ENCODE measurements at regions not wholly inside any gene's neighbourhood (a gene's known extent, or its start where the extent isn't known, plus 50 kb on each side); places are given as distances from the start of the nearest gene placed in this dataset.

- no peaks in the 10 kb centered on the region for H3K9me3 ChIP-seq (ENCODE audit: control insufficient read depth, insufficient read depth, low read depth, low read length)
- TF ChIP-seq ZNF362 (tag by site-specific recombination; IDR thresholded peaks at IDR 0.05): no peak
- TF ChIP-seq ZNF433 (tag by site-specific recombination; IDR thresholded peaks at IDR 0.05; ENCODE audit: low read depth): no peak
- no peak for TF ChIP-seq ZNF19 (tag by site-specific recombination; IDR thresholded peaks at IDR 0.05; ENCODE audit: low read depth)
- no peak for TF ChIP-seq HIC1 (tag by site-specific recombination; IDR thresholded peaks at IDR 0.05)
- TF ChIP-seq ZNF350 (tag by site-specific recombination; IDR thresholded peaks at IDR 0.05): no peak
- no peak for TF ChIP-seq ZBTB26 (tag by site-specific recombination; optimal IDR thresholded peaks at IDR 0.05)
- TF ChIP-seq BCL11A (tag by site-specific recombination; IDR thresholded peaks at IDR 0.05; ENCODE audit: low read depth): no peak
- TF ChIP-seq ZNF488 (tag by site-specific recombination; IDR thresholded peaks at IDR 0.05): no peak
- no peak for TF ChIP-seq ZNF121 (tag by site-specific recombination; IDR thresholded peaks at IDR 0.05)
- no peak for TF ChIP-seq ZNF140 (tag by site-specific recombination; IDR thresholded peaks at IDR 0.05)
- TF ChIP-seq GLI2 (tag by site-specific recombination; IDR thresholded peaks at IDR 0.05; ENCODE audit: borderline replicate concordance, low read depth): no peak
- no peak for TF ChIP-seq ZFHX2 (tag by site-specific recombination; conservative IDR thresholded peaks at IDR 0.05)
- no peak for TF ChIP-seq ZBTB7A (tag by site-specific recombination; IDR thresholded peaks at IDR 0.05; ENCODE audit: low read depth)
- no peak overlapping the region for H3K4me3 ChIP-seq (ENCODE audit: low read depth, low read length)
- H3K27ac ChIP-seq (ENCODE audit: extremely low read depth, low read depth, low read length): no peak overlapping the region
- ChIA-PET CTCF (no interaction called here), POLR2A (no interaction called here)
- no peaks in the 10 kb centered on the region for H3K4me1 ChIP-seq (ENCODE audit: control insufficient read depth, insufficient read depth, low read length)
- no peaks in the 10 kb centered on the region for H3K36me3 ChIP-seq (ENCODE audit: control insufficient read depth in 2 of 2, insufficient read depth in 1 of 2, low read length in 2 of 2)
These were observed 1434.7 kb downstream of the SLITRK1 start for GRCh38 chr13:82447416-82448077.

- Histone ChIP-seq H3K36me3 (ENCODE audit: control insufficient read depth in 2 of 2, insufficient read depth in 1 of 2, low read length in 2 of 2) (no peaks in the 10 kb centered on the region), H3K4me3 (ENCODE audit: low read depth, low read length) (no peak overlapping the region), H3K9me3 (ENCODE audit: control insufficient read depth, insufficient read depth, low read depth, low read length) (no peaks in the 10 kb centered on the region), H3K4me1 (ENCODE audit: control insufficient read depth, insufficient read depth, low read length) (no peaks in the 10 kb centered on the region), H3K27ac (ENCODE audit: extremely low read depth, low read depth, low read length) (no peak overlapping the region)
- ChIA-PET POLR2A (no interaction called here), CTCF (no interaction called here)
- TF ChIP-seq ZNF48 (tag by site-specific recombination; IDR thresholded peaks at IDR 0.05) (no peak), ZNF785 (tag by site-specific recombination; IDR thresholded peaks at IDR 0.05) (no peak), ZNF214 (tag by site-specific recombination; IDR thresholded peaks at IDR 0.05; ENCODE audit: borderline replicate concordance) (no peak), ZNF394 (tag by site-specific recombination; IDR thresholded peaks at IDR 0.05; ENCODE audit: borderline replicate concordance) (no peak), PRDM10 (tag by site-specific recombination; IDR thresholded peaks at IDR 0.05) (no peak), ZBTB49 (tag by site-specific recombination; IDR thresholded peaks at IDR 0.05; ENCODE audit: low read depth) (no peak), KLF1 (tag by site-specific recombination; IDR thresholded peaks at IDR 0.05) (no peak)
These were observed 1442.9 kb downstream of the SLITRK1 start for GRCh38 chr13:82439159-82439904.
